ENCODE measurements at regions not wholly inside any gene's neighbourhood (a gene's known extent, or its start where the extent isn't known, plus 50 kb on each side); places are given as distances from the start of the nearest gene placed in this dataset.
A peak's percentile ranks its signal among the peaks of the same experiment; 100 is the strongest.

DNA sequence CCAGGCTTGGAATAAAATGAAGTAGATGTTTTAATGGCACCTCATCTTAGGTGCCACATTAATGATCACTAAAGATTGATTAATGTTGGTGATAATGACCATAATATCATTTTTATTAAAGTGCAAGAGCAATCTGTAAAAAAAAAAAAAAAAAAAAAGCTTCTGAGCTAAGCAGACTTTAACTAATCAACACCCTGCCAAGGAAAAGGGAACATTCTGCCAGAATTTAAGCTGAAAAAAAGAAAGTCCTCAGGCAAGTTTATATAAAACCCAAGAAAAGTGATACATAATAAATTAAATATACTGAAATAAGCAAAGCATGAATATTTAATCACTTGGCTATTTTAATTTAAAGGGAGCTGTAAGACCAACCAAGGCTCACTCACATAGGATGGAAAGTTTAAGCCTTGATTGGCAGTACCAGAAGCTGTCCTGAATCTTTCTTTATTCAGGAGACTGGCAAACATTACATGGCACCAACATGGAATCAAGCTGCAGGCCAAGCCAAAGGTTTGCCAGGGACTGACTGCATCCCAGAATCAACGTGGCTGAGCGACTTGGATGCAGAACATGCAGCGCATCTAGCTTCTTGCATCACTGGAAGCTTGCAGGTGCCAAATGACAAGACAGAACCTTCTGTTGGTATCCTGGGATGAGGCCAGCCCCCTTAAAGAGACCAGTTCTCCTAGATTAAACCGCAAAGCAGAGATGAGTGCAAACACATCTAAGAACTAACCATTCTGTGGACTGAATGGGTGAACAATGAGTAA, 413.6 kb downstream of the ENC1 start:
- Histone ChIP-seq H3K36me3 (ENCODE audit: low read depth) (no peaks in the 10 kb centered on the region), H3K4me1 (ENCODE audit: low read depth) (no peaks in the 10 kb centered on the region), H3K9me3 (peaks cover 2% of the 10 kb centered on the region), H3K4me3 (no peak overlapping the region)
- DNase-seq (peak in 1 of 3 donors; percentile 10), ATAC-seq (no peak)
- TF ChIP-seq, protein P1, sequence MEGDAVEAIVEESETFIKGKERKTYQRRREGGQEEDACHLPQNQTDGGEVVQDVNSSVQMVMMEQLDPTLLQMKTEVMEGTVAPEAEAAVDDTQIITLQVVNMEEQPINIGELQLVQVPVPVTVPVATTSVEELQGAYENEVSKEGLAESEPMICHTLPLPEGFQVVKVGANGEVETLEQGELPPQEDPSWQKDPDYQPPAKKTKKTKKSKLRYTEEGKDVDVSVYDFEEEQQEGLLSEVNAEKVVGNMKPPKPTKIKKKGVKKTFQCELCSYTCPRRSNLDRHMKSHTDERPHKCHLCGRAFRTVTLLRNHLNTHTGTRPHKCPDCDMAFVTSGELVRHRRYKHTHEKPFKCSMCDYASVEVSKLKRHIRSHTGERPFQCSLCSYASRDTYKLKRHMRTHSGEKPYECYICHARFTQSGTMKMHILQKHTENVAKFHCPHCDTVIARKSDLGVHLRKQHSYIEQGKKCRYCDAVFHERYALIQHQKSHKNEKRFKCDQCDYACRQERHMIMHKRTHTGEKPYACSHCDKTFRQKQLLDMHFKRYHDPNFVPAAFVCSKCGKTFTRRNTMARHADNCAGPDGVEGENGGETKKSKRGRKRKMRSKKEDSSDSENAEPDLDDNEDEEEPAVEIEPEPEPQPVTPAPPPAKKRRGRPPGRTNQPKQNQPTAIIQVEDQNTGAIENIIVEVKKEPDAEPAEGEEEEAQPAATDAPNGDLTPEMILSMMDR (IDR thresholded peaks at IDR 0.05): no peak
- intact Hi-C loops (cut with DNase I, micrococcal nuclease): no loop called here

DNA sequence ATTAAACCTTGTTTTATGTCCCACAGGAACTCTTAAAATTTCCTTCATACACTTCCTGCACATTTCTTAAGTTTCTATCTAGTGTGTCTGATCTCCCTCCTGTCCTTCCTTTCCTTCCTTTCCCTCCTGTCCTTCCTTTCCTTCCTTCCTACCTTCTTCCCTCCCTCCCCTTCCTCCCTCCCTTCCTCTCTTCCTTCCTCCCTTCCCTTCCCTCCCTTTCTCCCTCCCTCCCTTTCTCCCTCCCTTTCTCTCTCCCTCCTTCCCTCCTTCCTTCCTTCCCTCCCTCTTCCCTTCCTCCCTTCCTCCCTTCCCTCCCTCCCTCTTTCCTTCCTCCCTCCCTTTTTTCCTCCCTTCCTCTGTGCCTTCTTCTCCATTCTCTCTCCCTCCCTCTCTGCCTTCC, 414.9 kb downstream of the ENC1 start:
- no peaks in the 10 kb centered on the region for H3K36me3 ChIP-seq (ENCODE audit: low read depth)
- no peak for DNase-seq
- no peaks in the 10 kb centered on the region for H3K4me1 ChIP-seq (ENCODE audit: low read depth)
- TF ChIP-seq, protein P1 (IDR thresholded peaks at IDR 0.05): no peak
- H3K9me3 ChIP-seq: peaks cover 2% of the 10 kb centered on the region
- intact Hi-C loops (cut with DNase I, micrococcal nuclease): no loop called here
- H3K4me3 ChIP-seq: no peak overlapping the region
- ATAC-seq: no peak

DNA sequence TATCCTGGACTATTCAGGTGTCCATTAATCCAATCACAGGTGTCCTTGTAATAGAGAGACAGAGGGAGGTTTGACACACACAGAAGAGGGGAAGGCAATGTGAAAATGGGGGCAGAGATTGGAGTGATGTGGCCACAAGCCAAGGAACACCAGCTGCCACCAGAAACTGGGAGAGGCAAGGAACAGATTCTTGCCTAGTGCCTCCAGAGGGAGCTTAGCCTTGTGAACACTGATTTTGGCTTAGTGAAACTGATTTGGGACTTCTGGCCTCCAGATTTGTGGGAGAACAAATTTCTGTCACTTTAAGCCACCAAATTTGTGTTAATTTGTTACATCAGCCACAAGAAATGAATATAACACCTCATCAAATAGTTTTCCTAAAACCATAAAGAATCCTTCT, 416.2 kb downstream of the ENC1 start:
- Histone ChIP-seq H3K4me1 (ENCODE audit: low read depth) (no peaks in the 10 kb centered on the region), H3K36me3 (ENCODE audit: low read depth) (no peaks in the 10 kb centered on the region), H3K4me3 (no peak overlapping the region), H3K9me3 (peaks cover 2% of the 10 kb centered on the region)
- no peak for ATAC-seq
- no peak for DNase-seq
- TF ChIP-seq, protein P1 (IDR thresholded peaks at IDR 0.05): no peak
- intact Hi-C loops (cut with DNase I, micrococcal nuclease): no loop called here

DNA sequence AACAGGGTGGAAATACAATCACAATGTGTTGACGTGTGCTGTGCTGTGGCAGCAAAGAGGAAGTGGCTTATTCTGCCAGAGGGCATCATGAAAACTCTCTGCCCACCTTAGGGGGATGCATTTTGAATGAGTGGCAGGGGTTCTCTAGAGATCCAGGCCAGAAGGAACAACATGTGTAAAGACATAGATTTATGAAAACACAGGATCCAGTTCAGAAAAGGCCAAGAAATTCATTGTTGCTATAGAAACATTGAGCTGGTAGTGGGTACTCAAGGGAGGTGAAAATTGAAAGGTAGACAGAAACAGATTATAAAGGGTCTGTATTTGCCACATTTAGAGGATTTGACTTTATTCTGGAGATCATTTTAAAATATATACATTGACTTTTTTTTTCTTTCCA, 417.7 kb downstream of the ENC1 start:
- H3K4me1 ChIP-seq (ENCODE audit: low read depth): no peaks in the 10 kb centered on the region
- intact Hi-C loops (cut with DNase I, micrococcal nuclease): no loop called here
- DNase-seq: no peak
- TF ChIP-seq, protein P1 (IDR thresholded peaks at IDR 0.05): no peak
- ATAC-seq: no peak
- no peak overlapping the region for H3K4me3 ChIP-seq
- H3K36me3 ChIP-seq (ENCODE audit: low read depth): no peaks in the 10 kb centered on the region
- H3K9me3 ChIP-seq: peaks cover 2% of the 10 kb centered on the region

DNA sequence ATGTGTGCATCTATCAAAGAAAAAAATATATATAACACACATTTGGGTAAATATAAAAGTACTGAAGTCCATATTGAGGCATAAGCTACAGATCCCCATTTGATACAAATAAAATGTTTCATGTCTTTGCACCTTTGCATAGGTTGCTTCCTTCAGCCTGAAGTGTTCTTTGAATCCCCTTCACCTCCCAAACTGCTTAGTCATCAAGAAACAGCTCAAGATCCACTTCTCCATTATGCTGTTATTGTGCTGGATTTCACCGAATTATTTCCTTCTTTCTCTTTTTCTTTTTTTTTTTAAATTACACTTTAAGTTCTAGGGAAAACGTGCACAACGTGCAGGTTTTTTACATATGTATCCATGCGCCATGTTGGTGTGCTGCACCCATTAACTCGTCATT, 419.1 kb downstream of the ENC1 start:
- Histone ChIP-seq H3K9me3 (peaks cover 2% of the 10 kb centered on the region), H3K36me3 (ENCODE audit: low read depth) (no peaks in the 10 kb centered on the region), H3K4me3 (no peak overlapping the region), H3K4me1 (ENCODE audit: low read depth) (no peaks in the 10 kb centered on the region)
- TF ChIP-seq, protein P1 (IDR thresholded peaks at IDR 0.05): no peak
- ATAC-seq (no peak), DNase-seq (no peak)
- intact Hi-C loops (cut with DNase I, micrococcal nuclease): no loop called here
